A673 (cell line): ENCODE measurements at regions not wholly inside any gene's neighbourhood (a gene's known extent, or its start where the extent isn't known, plus 50 kb on each side); places are given as distances from the start of the nearest gene placed in this dataset.
"Not testable (repeated sequence)": the region's sequence is repeated elsewhere in the genome, so short reads cannot be mapped to it uniquely, and the experiment has no call there.

Experiments
- BruUV-seq: library from RNA; stranded (reverse); fragments of 400-500 nt; replicated peaks from 2 replicates; lab custom pipeline; 2021; lab: Mats Ljungman, UMichigan
- CTCF ChIA-PET: fragments of 300-600 bp; sonication (Branson Sonifier 250); formaldehyde crosslinking; loops from one replicate; lab custom pipeline; 2022; ENCODE audit warnings: antibody characterized with exemption; lab: Charles Lee
- POLR2A ChIA-PET: fragments of 300-600 bp; sonication (Branson Sonifier 250); formaldehyde crosslinking; loops from one replicate; lab custom pipeline; 2022; ENCODE audit warnings: antibody characterized with exemption; ENCODE audit not compliant: low non-redundant PET; lab: Charles Lee
- DNase-seq: peaks from one replicate; pipeline ENCODE4 v3.0.0-alpha.2; 2015; ENCODE audit warnings: low spot score
- H3K27ac ChIP-seq: fragments of 200-600 bp; sonication (generic); 2 replicates; pipeline ENCODE4 v1.5.1; 2016; ENCODE audit warnings: mixed run types, low read depth, mild to moderate bottlenecking, mixed read lengths, antibody characterized with exemption, low read length; ENCODE audit not compliant: poor library complexity, severe bottlenecking
- H3K27me3 ChIP-seq: fragments of 200-600 bp; sonication (generic); replicated peaks from 2 replicates; pipeline ENCODE4 v1.6.1; 2017; ENCODE audit warnings: mixed run types, low read depth, mild to moderate bottlenecking, mixed read lengths, antibody characterized with exemption, low read length; ENCODE audit not compliant: insufficient read depth, poor library complexity
- H3K36me3 ChIP-seq: fragments of 200-600 bp; sonication (generic); 2 replicates; pipeline ENCODE4 v1.6.1; 2016; ENCODE audit warnings: mixed run types, mild to moderate bottlenecking, mixed read lengths, antibody characterized with exemption, low read length; ENCODE audit not compliant: insufficient read depth, poor library complexity, severe bottlenecking
- H3K4me1 ChIP-seq: fragments of 200-600 bp; sonication (generic); 2 replicates; pipeline ENCODE4 v1.6.1; 2017; ENCODE audit warnings: mixed run types, mild to moderate bottlenecking, mixed read lengths, antibody characterized with exemption, low read length; ENCODE audit not compliant: insufficient read depth, poor library complexity, severe bottlenecking
- H3K4me3 ChIP-seq: fragments of 200-600 bp; sonication (generic); 2 replicates; pipeline ENCODE4 v1.5.1; 2016; ENCODE audit warnings: low read depth, mixed run types, mild to moderate bottlenecking, mixed read lengths, low read length; ENCODE audit not compliant: poor library complexity, severe bottlenecking
- H3K9me3 ChIP-seq: fragments of 200-600 bp; sonication (generic); 2 replicates; pipeline ENCODE4 v1.6.1; 2016; ENCODE audit warnings: mixed run types, low read depth, mild to moderate bottlenecking, mixed read lengths, antibody characterized with exemption, low read length; ENCODE audit not compliant: poor library complexity, severe bottlenecking
- EZH2 ChIP-seq: fragments of 200-600 bp; sonication (generic); IDR thresholded peaks from 2 replicates; pipeline ENCODE4 v1.6.1; 2017; ENCODE audit warnings: borderline replicate concordance, low read depth, mild to moderate bottlenecking, mixed read lengths, antibody characterized with exemption, low read length; ENCODE audit not compliant: poor library complexity, severe bottlenecking
- intact Hi-C: fragments of 100-400 bp; cut with micrococcal nuclease; formaldehyde crosslinking; loops from one replicate; pipeline ENCODE4 v1.10.0; 2022; ENCODE audit not compliant: unreplicated experiment
- TF ChIP-seq, protein P1 (sequence below): fragments of 300-800, 200-600 bp; sonication (generic); conservative IDR thresholded peaks from 2 replicates; pipeline ENCODE4 v1.5.1; 2017; ENCODE audit warnings: low read depth, mild to moderate bottlenecking, antibody characterized with exemption, low read length, moderate library complexity, mixed read lengths

DNA sequence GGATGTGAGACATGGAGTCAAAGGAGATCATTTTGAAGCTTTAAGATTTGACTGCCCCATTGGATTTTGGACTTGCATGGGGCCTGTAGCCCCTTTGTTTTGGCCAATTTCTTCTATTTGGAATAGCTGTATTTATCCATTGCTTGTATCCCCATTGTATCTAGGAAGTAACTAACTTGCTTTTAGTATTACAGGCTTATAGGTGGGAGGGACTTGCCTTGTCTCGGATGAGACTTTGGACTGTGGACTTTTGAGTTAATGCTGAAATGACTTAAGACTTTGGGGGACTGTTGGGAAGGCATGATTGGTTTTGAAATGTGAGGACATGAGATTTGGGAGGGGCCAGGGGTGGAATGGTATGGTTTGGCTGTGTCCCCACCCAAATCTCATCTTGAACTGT is 105.2 kb downstream of the FOXD2 start:
- DNase-seq, BruUV-seq, intact Hi-C loops, H3K4me3 ChIP-seq, H3K27ac ChIP-seq, POLR2A ChIA-PET, H3K9me3 ChIP-seq, CTCF ChIA-PET, H3K36me3 ChIP-seq, H3K27me3 ChIP-seq, H3K4me1 ChIP-seq: not testable (repeated sequence)

DNA sequence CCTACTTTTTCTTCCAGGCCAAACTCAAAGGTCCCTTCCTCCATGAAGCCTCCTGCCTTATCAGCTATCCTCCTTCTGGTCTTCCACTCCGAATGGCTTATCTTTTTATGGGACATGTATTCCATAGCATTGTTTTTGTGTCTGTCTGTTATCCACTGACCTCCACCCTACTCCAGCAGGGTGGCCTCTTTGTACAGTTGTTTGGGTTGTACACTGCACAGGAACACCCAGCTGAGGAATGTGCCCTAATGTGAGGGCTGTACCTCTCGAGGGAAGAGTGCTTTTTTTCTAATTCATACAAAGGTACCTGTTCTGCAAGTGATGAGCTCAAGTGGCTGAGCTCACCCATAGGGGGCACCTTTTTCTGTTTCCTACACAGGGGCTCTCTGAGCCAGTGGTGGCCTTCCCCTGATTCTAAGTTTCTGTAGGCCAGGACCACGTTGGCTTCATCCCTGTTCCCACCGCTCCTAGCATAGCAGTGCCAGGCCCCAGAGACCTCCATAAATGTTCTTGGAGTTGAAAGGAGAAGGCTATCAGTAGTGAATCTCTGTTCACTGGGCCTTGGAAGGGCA is 108.2 kb downstream of the FOXD2 start:
- Histone ChIP-seq H3K27ac (no peak overlapping the region), H3K4me3 (no peak overlapping the region), H3K4me1 (no peaks in the 10 kb centered on the region), H3K9me3 (no peaks in the 10 kb centered on the region), H3K36me3 (no peaks in the 10 kb centered on the region), H3K27me3 (peaks cover 10% of the 10 kb centered on the region)
- ChIA-PET POLR2A (no interaction called here), CTCF (interaction anchor here (0.9 kb wide), 1 partner anchor 109 kb away, joined by 3 read pairs; the partner anchor contains the start of gene FOXD2)
- DNase-seq, result no peak
- TF ChIP-seq, protein P1, sequence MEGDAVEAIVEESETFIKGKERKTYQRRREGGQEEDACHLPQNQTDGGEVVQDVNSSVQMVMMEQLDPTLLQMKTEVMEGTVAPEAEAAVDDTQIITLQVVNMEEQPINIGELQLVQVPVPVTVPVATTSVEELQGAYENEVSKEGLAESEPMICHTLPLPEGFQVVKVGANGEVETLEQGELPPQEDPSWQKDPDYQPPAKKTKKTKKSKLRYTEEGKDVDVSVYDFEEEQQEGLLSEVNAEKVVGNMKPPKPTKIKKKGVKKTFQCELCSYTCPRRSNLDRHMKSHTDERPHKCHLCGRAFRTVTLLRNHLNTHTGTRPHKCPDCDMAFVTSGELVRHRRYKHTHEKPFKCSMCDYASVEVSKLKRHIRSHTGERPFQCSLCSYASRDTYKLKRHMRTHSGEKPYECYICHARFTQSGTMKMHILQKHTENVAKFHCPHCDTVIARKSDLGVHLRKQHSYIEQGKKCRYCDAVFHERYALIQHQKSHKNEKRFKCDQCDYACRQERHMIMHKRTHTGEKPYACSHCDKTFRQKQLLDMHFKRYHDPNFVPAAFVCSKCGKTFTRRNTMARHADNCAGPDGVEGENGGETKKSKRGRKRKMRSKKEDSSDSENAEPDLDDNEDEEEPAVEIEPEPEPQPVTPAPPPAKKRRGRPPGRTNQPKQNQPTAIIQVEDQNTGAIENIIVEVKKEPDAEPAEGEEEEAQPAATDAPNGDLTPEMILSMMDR, result 0 out of 2 replicates have a peak, but pooled peaks have one; percentile 15
- no peak for TF ChIP-seq EZH2
- intact Hi-C loops, result no loop called here
- BruUV-seq, result no TSS peak

DNA sequence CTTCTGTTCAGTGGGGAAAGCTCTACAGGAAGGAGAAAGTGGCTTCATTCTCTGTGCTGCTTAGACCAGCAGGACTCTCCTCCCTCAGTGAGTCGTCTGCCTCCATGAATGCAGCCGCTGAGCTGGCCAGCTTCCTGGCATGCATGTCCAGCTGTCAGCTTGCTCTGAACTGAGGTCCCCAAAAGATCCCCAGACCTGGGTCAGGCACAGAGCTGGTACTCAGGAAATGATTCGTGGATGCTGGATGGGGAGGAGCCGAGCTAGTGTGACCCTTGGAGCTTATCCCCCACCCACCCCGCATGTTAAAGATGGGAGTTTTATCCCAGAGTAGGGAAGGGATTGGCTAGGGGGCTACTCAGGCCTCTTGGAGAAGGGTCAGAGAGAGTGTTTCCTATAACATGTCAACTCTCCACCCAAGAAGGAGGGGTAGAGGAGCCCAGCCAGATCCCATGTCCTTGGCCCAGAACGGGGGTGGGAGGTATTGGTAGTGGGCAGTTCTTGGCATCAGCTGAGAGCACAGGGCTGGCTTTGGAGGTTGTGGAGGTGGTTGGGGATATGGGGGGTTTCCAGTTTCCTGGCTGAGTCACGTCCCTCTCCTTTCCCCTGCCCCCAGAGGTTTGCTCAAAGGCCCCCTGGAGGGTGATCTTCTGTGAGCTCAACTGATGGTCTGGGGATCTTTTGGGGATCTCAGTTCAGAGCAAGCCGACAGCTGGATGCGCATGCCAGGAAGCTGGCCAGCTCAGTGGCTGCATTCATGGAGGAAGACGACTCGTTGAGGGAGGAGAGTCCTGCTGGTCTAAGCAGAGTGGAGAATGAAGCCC is 110.1 kb downstream of the FOXD2 start:
- H3K36me3 ChIP-seq, result no peaks in the 10 kb centered on the region
- ChIA-PET CTCF (no interaction called here), POLR2A (no interaction called here)
- TF ChIP-seq, protein P1, result no peak
- TF ChIP-seq EZH2, result no peak
- DNase-seq, result no peak
- H3K27me3 ChIP-seq, result peaks cover 14% of the 10 kb centered on the region
- no peak overlapping the region for H3K27ac ChIP-seq
- H3K4me3 ChIP-seq, result no peak overlapping the region
- intact Hi-C loops, result no loop called here
- H3K9me3 ChIP-seq, result no peaks in the 10 kb centered on the region
- no peaks in the 10 kb centered on the region for H3K4me1 ChIP-seq
- BruUV-seq, result no TSS peak
